HT1080 (cell line): ENCODE measurements at regions not wholly inside any gene's neighbourhood (a gene's known extent, or its start where the extent isn't known, plus 50 kb on each side); places are given as distances from the start of the nearest gene placed in this dataset.

Experiments
- DNase-seq: peaks from one replicate; pipeline ENCODE4 v3.0.0-alpha.2; 2015; ENCODE audit warnings: low read depth

DNA sequence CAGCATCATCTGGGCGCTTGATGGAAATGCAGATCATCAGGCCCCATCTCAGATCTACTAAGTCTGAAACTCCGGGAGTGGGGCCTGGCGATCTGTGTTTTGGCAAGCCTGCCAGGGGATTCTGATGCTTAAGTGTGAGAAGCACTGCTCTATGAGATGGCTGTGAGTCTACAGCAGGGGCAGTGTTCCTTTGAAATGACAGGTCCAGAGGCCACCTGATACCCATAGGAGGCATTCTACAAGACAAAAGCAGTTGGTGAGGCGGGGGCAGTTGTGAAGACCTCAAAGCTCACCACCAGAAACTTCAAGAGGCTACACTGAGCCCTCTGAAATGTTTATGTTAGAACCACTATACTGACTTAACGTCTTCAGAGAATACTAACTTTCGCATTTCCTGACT, 86.9 kb upstream of the SPATA31D4 start:
- no peak for DNase-seq

DNA sequence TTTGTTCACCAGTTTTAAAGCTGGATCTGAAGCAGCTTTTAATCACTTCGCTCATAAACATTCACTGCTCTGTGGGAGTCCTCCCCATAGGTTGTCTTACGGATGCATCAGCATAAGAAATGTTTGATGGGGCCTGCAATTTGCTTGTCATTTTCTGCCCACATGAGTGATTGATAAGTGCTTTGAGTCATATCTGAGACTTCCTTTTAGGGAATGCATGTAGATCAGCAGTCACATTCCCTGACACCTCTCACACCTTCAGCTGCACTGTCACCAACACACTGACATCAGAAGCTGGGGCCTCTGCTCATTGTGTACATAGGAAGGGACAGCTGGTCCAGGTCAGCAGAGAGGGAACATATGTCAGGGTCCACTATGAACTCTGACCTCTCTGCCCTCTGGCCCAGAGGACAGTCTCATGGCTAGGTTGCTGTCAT, 84.1 kb upstream of the SPATA31D4 start:
- DNase-seq = peak; percentile 32

DNA sequence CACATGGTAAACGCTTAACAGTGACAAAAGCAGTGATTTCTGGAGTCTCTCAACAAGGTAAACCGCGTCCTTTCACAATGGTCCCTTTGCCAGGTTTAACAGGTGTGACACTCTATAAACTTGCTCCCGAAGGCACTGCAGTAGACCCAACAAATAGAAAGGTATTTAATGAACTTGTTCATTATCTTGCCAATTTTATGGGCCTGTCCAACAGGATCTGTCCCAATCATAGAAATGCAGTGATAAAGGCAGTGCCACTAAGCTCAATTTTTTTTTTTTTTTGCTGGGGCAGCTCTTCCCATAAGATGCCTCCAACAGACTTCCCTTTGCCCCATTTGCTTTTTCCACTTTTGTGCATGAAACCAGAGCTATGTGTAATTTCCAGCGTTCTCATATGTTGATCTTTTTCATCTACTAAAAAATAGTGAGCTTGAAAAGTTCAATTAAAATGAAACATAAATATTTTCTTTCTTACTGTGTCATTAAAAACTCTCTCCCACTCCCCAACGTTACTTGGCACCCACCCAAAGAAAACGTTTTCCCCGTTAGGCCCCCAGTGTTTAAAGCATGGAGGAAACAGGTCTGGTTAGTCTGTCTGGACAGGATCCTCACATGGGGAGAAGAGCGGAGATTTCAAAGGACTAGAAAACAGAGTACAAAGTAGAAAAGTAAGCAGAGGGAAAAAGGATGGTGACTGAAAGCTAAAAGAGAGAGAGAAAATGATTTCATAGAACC, 80.9 kb upstream of the SPATA31D4 start:
- no peak for DNase-seq

DNA sequence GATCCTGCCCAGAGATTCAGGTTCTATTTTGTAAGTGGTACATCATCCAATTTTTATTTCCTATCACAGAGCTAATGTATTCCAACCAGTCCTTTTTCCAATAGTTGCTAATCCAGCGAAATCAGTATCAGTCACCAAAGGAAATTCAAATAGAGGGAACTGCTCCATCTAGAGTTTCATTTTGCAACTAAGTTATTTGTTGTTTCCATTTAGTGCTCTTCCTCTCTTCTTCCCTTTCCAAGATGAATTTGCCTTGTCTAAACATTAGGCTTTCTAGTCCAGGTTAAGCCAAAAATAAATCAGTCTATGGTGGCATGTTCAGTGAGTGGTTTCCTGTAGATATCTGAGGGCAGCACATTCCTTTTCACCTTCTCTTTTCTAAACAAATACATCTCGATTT, 79.8 kb upstream of the SPATA31D4 start:
- DNase-seq = peak; percentile 58

DNA sequence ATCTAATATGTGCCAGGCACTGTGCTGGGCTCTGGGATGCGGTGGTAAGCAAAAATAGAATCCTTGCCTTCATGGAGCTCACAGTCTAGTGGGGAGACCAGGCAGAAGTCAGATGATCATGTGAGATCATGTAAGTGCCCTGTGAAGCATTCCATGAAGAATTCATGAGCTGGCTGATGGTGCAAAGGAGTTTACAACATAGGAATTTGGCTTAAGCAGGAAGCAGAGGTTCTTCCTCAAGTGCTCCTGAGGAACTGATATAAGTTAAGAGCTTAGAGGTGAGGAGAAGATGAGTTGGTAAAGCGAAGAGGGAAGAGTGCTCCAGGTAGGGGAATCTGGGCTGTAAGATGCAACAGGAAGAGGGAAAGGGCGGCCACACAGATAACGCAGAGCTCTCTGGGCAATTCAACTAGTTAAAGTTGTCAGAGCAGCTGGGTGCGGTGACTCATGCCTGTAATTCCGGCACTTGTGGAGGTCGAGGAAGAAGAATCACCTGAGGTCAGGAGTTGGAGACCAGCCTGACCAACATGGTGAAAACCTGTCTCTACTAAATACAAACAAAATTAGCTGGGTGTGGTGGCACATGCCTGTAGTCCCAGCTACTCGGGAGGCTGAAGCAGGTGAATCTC, 78.5 kb upstream of the SPATA31D4 start:
- peak; percentile 61 for DNase-seq

DNA sequence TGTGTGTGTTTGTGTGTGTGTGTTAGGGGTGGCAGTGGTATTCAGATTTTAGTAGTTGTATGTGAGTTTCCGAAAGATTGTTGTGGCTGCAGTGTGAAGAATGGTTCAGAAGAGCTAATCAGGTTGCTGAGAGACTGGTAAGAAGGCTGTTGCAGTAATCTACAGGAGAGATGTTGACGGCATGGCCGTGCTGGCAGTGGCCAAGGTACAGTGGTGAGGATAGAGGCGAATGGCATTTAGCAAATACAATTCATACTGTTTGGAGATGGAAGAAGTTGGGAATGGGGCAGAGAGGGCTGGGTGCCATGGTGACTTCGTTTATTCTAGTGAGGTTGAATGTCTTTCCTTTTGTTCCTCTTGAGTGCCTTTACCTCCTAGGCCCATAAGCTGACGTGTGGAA, 77.5 kb upstream of the SPATA31D4 start:
- no peak for DNase-seq

DNA sequence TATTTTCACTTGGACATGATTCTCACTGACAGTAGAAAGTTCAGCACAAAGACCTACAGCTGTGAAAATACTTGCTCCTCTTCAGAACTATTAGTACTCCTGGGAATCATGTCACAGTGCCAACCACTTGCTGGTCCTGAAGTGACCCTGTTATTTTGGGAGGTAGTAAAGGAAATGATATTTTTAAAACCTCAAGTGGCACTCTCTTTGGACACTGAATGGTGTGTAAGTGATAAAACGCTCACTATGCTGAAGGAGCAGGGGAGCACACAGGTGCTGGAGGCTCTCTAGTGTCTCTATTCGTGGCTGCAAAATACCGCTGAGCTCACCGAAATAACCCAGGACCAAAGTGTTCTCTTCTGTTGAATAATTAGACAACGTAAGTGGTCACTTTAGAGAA, 76.9 kb upstream of the SPATA31D4 start:
- DNase-seq = no peak

DNA sequence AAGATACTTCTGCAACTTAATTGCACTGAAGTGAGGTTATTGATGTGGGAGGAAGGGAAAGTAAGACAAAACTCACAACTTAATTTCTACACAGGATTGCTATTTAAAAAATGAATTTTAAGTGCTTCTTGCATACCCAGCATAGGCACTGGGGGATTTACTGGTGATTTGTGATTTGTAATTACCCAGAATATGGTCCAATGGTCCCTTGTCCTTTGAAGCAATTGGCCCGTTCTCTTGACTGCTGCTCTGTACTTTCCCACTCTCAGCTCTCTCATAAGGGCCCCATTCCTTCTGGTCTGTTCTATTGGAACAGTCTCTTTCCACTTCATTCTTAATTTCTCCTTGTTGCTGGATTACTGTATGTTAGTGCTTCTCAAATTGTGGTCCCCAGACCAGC, 75.4 kb upstream of the SPATA31D4 start:
- DNase-seq = no peak

DNA sequence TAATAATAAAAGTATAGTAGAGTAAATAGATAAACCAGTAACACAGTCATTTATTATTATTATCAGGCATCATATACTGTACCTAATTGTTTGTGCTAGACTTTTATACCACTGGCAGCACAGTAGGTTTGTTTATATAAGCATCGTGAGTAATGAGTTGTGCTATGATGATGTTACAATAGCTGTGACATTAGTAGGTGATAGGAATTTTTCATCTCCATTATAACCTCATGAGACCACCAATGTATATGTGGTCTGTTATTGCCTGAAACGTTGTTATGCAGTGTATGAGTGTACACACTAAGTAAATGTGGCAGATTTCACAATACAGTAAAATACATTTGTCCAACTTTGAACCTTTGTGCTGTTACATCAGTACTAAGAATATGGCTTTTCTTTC, 72.7 kb upstream of the SPATA31D4 start:
- peak; percentile 63 for DNase-seq

DNA sequence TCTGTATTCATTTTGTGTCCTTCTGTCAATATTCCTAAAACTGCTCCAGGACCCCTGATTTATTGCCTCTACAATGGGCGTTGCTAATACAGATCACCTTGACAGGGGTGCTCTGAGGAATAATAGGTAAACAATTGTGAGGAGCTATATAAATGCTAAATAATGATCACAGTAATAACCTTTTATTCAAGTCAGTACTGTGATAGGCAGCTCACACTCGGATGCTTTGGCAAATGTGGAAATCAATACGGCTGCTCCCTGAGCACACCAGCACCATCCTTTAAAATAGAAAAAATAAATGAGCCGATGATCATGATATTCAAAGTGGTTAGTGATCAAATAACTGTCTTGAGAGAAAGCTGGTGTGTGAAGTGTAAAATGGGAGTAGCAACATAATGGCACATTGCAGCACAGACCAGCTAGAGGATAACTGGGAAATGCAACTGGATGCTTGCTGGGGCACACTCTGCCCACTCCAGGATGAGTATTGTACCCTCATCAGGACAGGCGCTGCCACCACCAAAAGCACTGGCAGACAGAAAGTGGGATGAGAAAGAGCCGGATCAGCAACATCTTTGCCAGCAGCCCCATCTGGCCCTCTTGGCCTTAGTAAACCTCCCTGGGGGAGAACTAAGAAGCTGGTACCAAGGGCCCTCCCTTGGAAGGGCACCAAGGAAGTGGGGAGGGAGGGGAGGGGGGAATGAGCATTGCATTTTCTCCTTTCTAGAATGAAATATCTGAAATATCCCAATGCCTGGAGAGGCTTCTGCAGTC, 69.4 kb upstream of the SPATA31D4 start:
- no peak for DNase-seq

DNA sequence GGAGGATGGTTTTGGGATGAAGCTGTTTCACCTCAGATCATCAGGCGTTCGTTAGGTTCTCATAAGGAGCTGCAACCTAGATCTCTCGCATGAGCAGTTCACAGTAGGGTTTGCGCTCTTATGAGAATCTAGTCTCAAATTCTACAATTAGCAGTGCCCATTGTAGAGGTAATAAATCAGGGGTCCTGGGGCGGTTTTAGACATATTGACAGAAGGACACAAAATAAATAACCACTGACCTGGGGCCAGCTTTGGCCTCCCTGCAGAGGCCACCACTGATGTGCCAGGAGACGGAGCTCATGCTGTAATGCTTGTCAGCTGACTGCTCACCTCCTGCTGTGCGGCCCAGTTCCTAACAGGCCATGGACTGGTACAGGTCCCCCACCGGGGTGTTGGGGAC, 67.6 kb upstream of the SPATA31D4 start:
- no peak for DNase-seq

DNA sequence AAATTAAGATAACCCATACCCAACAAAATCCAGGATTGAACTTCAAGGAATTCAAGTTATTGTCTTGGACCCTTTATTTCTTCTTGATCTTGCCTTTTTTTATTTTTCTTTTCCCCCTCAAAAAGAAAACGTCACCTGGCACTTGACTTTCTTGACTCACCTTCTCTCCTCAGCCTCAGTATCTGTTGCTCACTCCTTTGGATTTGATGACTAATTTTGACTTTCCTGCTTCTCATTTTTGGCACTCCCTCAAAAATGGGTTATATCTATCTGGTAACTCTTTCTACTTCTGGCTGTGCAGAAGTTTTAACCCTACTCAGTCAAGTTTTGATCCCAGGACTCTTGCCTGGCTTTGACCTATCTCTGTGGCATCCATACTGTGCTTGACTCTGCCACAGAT, 66.6 kb upstream of the SPATA31D4 start:
- peak; percentile 90 for DNase-seq

DNA sequence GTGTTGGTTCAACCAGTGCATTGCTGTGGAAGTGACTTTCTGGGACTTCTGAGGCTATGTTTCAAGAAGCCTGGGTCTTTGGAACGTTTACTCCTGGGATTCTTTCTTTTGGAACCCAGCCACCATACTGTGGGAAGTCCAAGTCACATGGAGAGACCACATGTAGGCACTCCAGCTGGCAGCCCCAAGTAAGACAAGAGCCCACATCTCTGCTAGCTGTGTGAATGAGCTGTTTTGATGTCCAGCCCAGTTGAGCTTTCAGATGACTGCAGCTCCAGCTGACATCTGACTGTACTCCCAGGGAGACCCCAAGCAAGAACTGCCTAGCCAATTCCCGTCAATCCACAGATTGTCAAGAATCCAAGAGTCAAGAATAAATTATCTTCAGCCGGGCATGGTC, 60.1 kb upstream of the SPATA31D4 start:
- DNase-seq = peak; percentile 51

DNA sequence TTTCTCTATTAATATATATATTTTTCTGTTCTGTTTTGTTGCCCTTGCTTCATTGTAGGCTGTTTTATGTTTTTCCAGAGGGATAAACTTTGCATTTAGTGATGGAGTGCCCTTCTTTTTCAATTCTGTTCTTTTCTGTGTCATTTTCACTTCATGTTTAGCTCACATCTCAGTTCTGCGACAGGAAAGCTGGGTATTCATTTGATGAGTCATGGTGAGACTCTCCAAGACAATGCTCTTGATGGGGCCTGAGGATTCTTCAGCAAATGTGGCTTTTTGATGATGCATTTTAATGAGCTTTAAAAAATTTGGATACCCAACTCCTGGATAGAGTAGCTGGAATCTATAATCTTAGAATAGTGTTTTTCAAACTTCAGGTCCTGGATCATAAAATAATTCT, 56.5 kb upstream of the SPATA31D4 start:
- DNase-seq = peak; percentile 81

DNA sequence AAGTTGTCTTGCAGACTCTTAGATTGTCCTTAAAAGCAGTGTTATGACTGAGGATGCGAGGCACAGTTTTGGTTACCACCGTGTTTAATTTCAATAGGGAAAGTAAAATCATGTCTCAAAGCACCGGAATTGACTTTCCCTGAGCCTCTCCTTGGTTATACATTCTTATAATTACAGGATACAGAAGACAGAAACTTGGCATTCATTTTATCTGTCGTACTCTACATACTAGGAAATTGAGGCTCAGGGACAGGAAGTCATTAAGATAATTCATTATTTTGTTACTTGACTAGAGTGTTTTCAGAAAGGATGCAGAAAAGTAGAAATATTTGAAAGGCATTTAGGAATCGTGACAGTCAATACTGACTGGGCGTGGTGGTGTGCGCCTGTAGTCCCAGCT, 54.0 kb upstream of the SPATA31D4 start:
- no peak for DNase-seq

DNA sequence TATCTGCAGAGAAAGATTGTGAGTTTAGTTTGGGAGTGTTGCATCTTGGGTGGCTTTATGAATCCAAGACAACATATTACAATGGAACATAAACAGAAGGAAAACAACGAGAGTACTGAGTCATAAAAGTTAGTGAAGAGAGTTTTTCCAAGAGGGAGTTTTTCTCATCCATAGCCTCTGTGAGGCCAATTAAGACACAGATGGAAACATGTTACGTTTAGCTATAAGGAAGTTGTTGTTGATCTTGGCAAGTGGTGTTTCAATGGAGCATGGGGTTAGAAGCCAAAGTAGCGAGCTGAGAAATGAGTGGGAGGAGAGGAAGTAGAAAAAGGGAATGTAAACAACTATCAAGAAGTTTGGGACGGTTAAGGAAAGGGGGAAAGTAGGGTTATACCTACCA, 53.3 kb upstream of the SPATA31D4 start:
- DNase-seq = peak; percentile 50

DNA sequence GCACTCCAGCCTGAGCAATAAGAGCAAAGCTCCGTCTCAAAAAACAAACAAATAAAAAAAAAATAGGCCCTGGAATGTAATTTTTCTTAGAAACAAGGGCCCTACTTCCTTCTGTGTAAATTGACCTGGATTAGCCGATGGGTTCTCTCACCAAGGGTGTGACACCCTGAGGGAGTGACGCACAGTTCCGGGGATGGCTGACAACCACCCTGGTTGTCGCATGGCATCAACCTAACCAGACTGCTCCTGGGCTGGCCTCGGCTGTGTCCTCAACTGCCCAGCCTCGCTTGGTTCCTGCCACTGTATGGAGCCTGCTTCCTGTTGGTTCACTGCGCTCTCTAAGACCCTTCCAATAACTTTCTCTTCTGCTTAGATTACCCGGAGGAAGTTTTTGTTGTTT, 51.2 kb upstream of the SPATA31D4 start:
- DNase-seq = no peak
